SK-N-MC (cell line): ENCODE measurements at regions not wholly inside any gene's neighbourhood (a gene's known extent, or its start where the extent isn't known, plus 50 kb on each side); places are given as distances from the start of the nearest gene placed in this dataset.

Experiments used
- EZH2 ChIP-seq: fragments of 200-600 bp; sonication (generic); IDR thresholded peaks from one replicate; pipeline ENCODE4 v1.6.1; 2017; ENCODE audit warnings: antibody characterized with exemption
- FOXP2 ChIP-seq: optimal IDR thresholded peaks from 2 replicates; pipeline ENCODE3; 2011; ENCODE audit warnings: mild to moderate bottlenecking, moderate library complexity; ENCODE audit not compliant: insufficient read depth; ENCODE audit errors: extremely low read length, control extremely low read depth
- POLR2AphosphoS5 ChIP-seq: IDR thresholded peaks from 2 replicates; pipeline ENCODE4 v1.6.1; 2012; ENCODE audit warnings: mild to moderate bottlenecking, low read depth, low read length, borderline replicate concordance

GRCh38 chr2:153221506-153221905, 257.1 kb downstream of the RPRM start:
- TF ChIP-seq POLR2AphosphoS5 (no peak), EZH2 (no peak), FOXP2 (no peak)
